Thymus (tissue), 11 donors: ENCODE measurements at regions not wholly inside any gene's neighbourhood (a gene's known extent, or its start where the extent isn't known, plus 50 kb on each side); places are given as distances from the start of the nearest gene placed in this dataset.

ENCODE experiments used
- DNase-seq, 9 donors: peaks; one replicate each; pipeline ENCODE4 v3.0.0-alpha.2; 2013; ENCODE audit warnings: low spot score in 9 of 9, low read depth in 6 of 9, missing footprints in 1 of 9
- H3K27ac ChIP-seq, 2 donors: one replicate each; pipeline ENCODE4 v1.5.1; 2013; ENCODE audit warnings: control low read depth in 1 of 2, low read depth in 1 of 2, low read length in 1 of 2, mild to moderate bottlenecking in 1 of 2, moderate library complexity in 1 of 2
- H3K27me3 ChIP-seq, 2 donors: one replicate each; pipeline ENCODE4 v1.5.1; 2013; ENCODE audit warnings: low read length in 1 of 2; ENCODE audit not compliant: control insufficient read depth in 2 of 2, insufficient read depth in 1 of 2
- H3K36me3 ChIP-seq, 2 donors: one replicate each; pipeline ENCODE4 v1.5.1; 2013; ENCODE audit warnings: low read length in 1 of 2, mild to moderate bottlenecking in 1 of 2, moderate library complexity in 1 of 2; ENCODE audit not compliant: control insufficient read depth in 2 of 2, insufficient read depth in 2 of 2
- H3K4me1 ChIP-seq, 2 donors: one replicate each; pipeline ENCODE4 v1.5.1; 2013; ENCODE audit warnings: low read length in 2 of 2; ENCODE audit not compliant: control insufficient read depth in 2 of 2, insufficient read depth in 2 of 2
- H3K4me3 ChIP-seq, 2 donors: one replicate each; pipeline ENCODE4 v1.5.1; 2013; ENCODE audit warnings: low read length in 2 of 2, control low read depth in 1 of 2, mild to moderate bottlenecking in 1 of 2
- H3K9me3 ChIP-seq, 2 donors: one replicate each; pipeline ENCODE4 v1.5.1; 2013; ENCODE audit warnings: low read length in 1 of 2, mild to moderate bottlenecking in 1 of 2; ENCODE audit not compliant: control insufficient read depth in 2 of 2, insufficient read depth in 1 of 2
- WGBS: extraction: QIAGEN DNeasy Blood & Tissue Kit; methylation state at CpG from one replicate; pipeline ENCODE4 v1.1.7; 2013; 5-methylcytosine and 5-hydroxymethylcytosine counted together
- donor health status: healthy.

DNA sequence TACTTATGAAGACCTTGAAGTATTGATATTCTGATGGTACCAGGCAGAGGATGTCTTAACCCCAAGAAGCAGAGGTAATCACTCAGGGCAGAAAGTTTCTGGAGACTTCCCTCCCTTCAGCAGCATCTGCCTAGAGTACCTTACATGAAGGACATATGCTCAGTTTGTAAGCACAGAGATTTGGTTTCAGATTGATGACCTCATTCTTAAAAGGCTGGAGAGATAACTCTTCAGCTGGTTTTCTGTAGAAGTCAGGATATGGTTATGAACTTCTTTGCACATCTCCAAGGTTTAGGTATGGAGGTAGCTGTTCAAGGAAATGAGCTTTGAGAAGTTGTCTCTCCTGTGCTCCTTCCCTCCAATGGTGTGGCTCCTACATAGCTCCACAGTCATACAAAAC, 148.7 kb downstream of the HHIPL2 start:
- Histone ChIP-seq H3K36me3 (no peaks in the 10 kb centered on the region), H3K9me3 (no peaks in the 10 kb centered on the region), H3K4me3 (no peak overlapping the region), H3K27ac (no peak overlapping the region), H3K27me3 (no peaks in the 10 kb centered on the region), H3K4me1 (no peaks in the 10 kb centered on the region)
- no peak for DNase-seq

DNA sequence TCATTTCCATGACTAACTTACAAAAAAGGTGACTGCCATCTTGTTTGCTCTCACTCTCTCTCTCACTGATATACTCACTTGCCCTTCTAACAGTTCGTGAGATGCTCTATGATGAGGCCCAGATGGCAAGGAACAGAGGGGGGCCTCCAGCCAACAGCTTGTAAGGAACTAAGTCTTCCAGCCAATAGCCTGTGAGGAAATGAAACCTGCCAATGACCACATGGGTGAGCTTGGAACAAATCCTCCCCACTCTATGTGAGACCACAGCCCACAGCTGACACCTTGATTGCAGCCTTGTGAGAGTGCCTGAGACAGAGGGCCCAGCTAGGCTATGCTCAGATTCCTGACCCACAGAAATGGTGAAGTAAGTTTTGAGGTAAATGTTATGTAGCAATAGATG, 153.7 kb downstream of the HHIPL2 start:
- Histone ChIP-seq H3K4me1 (no peaks in the 10 kb centered on the region), H3K36me3 (no peaks in the 10 kb centered on the region), H3K9me3 (no peaks in the 10 kb centered on the region), H3K27me3 (no peaks in the 10 kb centered on the region), H3K27ac (no peak overlapping the region), H3K4me3 (no peak overlapping the region)
- WGBS: 93% methylated on average over 1 of the region's 1 CpG
- no peak for DNase-seq

GRCh38 chr1:222392556-222392955, 155.3 kb downstream of the HHIPL2 start:
- no peak overlapping the region for H3K27ac ChIP-seq
- H3K27me3 ChIP-seq: no peaks in the 10 kb centered on the region
- WGBS: 95% methylated on average over 3 of the region's 3 CpGs
- no peaks in the 10 kb centered on the region for H3K36me3 ChIP-seq
- no peak for DNase-seq
- H3K9me3 ChIP-seq: no peaks in the 10 kb centered on the region
- no peaks in the 10 kb centered on the region for H3K4me1 ChIP-seq
- no peak overlapping the region for H3K4me3 ChIP-seq

- H3K27me3 ChIP-seq: no peaks in the 10 kb centered on the region
- H3K4me1 ChIP-seq: no peaks in the 10 kb centered on the region
- 94% methylated on average over 2 of the region's 2 CpGs for WGBS
- H3K9me3 ChIP-seq: no peaks in the 10 kb centered on the region
- H3K4me3 ChIP-seq: no peak overlapping the region
- H3K36me3 ChIP-seq: no peaks in the 10 kb centered on the region
- no peak overlapping the region for H3K27ac ChIP-seq
- DNase-seq: no peak
Observed at GRCh38 chr1:222390181-222390580, 157.7 kb downstream of the HHIPL2 start.

DNA sequence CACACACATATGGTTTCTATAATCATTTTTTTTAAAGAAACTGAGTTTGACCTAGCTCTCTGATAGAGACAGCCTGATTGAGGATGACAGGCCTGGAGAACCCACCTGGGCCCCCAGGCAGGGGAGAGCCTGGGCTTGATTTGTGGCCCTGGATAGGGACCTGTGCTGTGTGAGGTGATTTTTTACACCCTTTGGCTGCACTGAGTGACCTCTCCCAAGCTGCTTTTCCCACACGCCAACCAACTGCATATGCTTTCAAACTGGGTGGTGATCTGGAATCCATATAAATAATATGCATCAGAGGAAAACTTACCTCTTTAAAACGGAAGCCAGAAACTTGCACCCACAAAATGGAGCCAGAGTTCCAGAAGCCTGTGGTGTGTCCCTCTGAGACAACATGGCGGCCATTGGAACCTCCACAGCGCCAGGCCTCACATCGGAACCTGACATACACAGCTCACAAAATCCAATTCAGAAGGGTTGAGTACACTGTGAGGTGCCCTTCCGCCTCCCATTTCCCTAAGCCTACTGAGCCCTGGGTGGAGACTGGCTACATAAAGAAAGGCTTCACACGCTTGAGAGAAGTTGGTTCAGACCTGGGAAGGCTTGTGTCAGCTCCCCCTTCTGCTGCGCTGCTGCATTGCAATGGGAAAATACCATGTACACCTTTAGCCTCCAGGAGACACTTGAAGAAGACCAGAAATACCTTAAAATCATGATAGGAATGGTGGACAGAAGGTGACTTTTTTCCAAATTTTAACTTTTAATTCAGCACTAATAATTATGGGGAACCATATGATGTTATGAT, 160.7 kb downstream of the HHIPL2 start:
- no peaks in the 10 kb centered on the region for H3K4me1 ChIP-seq
- no peaks in the 10 kb centered on the region for H3K36me3 ChIP-seq
- H3K27ac ChIP-seq: no peak overlapping the region
- H3K27me3 ChIP-seq: no peaks in the 10 kb centered on the region
- no peaks in the 10 kb centered on the region for H3K9me3 ChIP-seq
- no peak for DNase-seq
- 96% methylated on average over 8 of the region's 8 CpGs for WGBS
- no peak overlapping the region for H3K4me3 ChIP-seq

DNA sequence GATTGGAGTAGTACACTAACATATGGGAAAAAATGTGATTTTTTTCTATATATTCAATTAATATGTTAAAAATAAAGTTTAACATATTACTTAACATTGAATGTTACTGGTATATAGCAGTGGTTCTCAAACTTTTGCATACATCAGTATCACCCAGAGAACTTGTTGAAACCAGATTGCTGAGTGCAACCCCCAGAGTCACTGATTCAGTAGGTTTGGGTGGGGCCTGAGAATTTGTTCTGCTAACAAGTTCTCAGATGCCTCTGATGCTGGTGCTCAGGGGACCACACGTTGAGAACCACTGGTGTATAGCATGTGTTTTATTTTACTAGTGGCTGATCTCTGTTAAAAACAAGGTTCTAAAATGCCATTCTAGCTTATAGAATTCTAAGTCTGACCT, 161.9 kb downstream of the HHIPL2 start:
- no peak for DNase-seq
- Histone ChIP-seq H3K36me3 (no peaks in the 10 kb centered on the region), H3K27ac (no peak overlapping the region), H3K4me3 (no peak overlapping the region), H3K9me3 (no peaks in the 10 kb centered on the region), H3K27me3 (no peaks in the 10 kb centered on the region), H3K4me1 (no peaks in the 10 kb centered on the region)
- WGBS: 87% methylated on average over 1 of the region's 1 CpG

GRCh38 chr1:222385262-222385661, 162.6 kb downstream of the HHIPL2 start:
- Histone ChIP-seq H3K27ac (no peak overlapping the region), H3K4me3 (no peak overlapping the region), H3K9me3 (no peaks in the 10 kb centered on the region), H3K36me3 (no peaks in the 10 kb centered on the region), H3K27me3 (no peaks in the 10 kb centered on the region), H3K4me1 (no peaks in the 10 kb centered on the region)
- no peak for DNase-seq

- Histone ChIP-seq H3K36me3 (no peaks in the 10 kb centered on the region), H3K27me3 (no peaks in the 10 kb centered on the region), H3K27ac (no peak overlapping the region), H3K4me1 (no peaks in the 10 kb centered on the region), H3K9me3 (no peaks in the 10 kb centered on the region), H3K4me3 (no peak overlapping the region)
- DNase-seq: no peak
Observed at GRCh38 chr1:222384531-222384930, 163.4 kb downstream of the HHIPL2 start.

GRCh38 chr1:222382171-222382570, 165.7 kb downstream of the HHIPL2 start:
- Histone ChIP-seq H3K27ac (no peak overlapping the region), H3K36me3 (no peaks in the 10 kb centered on the region), H3K9me3 (no peaks in the 10 kb centered on the region), H3K4me3 (no peak overlapping the region), H3K27me3 (no peaks in the 10 kb centered on the region), H3K4me1 (no peaks in the 10 kb centered on the region)
- WGBS: 93% methylated on average over 3 of the region's 3 CpGs
- no peak for DNase-seq
